Natural killer cell treated with Interleukin-12 subunit alpha and Interleukin-12 subunit beta and Interleukin-15 and Interleukin-18, amount 100 ng/mL, for 72 hours (primary cell): ENCODE measurements at regions not wholly inside any gene's neighbourhood (a gene's known extent, or its start where the extent isn't known, plus 50 kb on each side); places are given as distances from the start of the nearest gene placed in this dataset.

Experiments
- ATAC-seq, 2 donors: fragments of 150-1000 bp; cut with Tn5 transposase in 1 of 2; sonication (Bioruptor Pico), chemical (Tn5 transposase) in 1 of 2; 2 replicates each; pipeline ENCODE4 v1.10.0; 2021
- DNase-seq: peaks from one replicate; pipeline ENCODE4 v3.0.0; 2022; ENCODE audit warnings: low spot score
- H3K27ac Mint-ChIP-seq, 2 donors: 1 replicate in 1 of 2; 2 replicates in 1 of 2; pipeline ENCODE4 v1.8.0; 2022; ENCODE audit warnings: mixed read lengths in 2 of 2, mild to moderate bottlenecking in 1 of 2, moderate library complexity in 1 of 2
- H3K27me3 Mint-ChIP-seq, 2 donors: 1 replicate in 1 of 2; 2 replicates in 1 of 2; pipeline ENCODE4 v1.8.0; 2022; ENCODE audit warnings: mixed read lengths in 2 of 2
- H3K36me3 Mint-ChIP-seq: one replicate; pipeline ENCODE4 v1.8.0; 2022; ENCODE audit warnings: mixed read lengths
- H3K4me1 Mint-ChIP-seq, 2 donors: 1 replicate in 1 of 2; 2 replicates in 1 of 2; pipeline ENCODE4 v1.8.0; 2022; ENCODE audit warnings: low read depth in 2 of 2, mixed read lengths in 2 of 2, mild to moderate bottlenecking in 1 of 2
- H3K4me3 Mint-ChIP-seq: one replicate; pipeline ENCODE4 v1.8.0; 2022; ENCODE audit warnings: mixed read lengths
- H3K9me3 Mint-ChIP-seq: 2 replicates; pipeline ENCODE4 v1.8.0; 2022; ENCODE audit warnings: mixed read lengths

- H3K27ac Mint-ChIP-seq: no peak overlapping the region
- H3K27me3 Mint-ChIP-seq: no peaks in the 10 kb centered on the region
- no peak overlapping the region for H3K4me3 Mint-ChIP-seq
- H3K4me1 Mint-ChIP-seq: no peaks in the 10 kb centered on the region
- no peak for ATAC-seq
- DNase-seq: no peak
- peaks cover 3% of the 10 kb centered on the region for H3K9me3 Mint-ChIP-seq
- no peaks in the 10 kb centered on the region for H3K36me3 Mint-ChIP-seq
Measured at GRCh38 chr18:28963481-28963880, 786.6 kb upstream of the CDH2 start.

- no peaks in the 10 kb centered on the region for H3K27me3 Mint-ChIP-seq
- H3K27ac Mint-ChIP-seq: no peak overlapping the region
- DNase-seq (no peak), ATAC-seq (no peak)
- no peaks in the 10 kb centered on the region for H3K36me3 Mint-ChIP-seq
- H3K4me3 Mint-ChIP-seq: no peak overlapping the region
- no peaks in the 10 kb centered on the region for H3K4me1 Mint-ChIP-seq
- H3K9me3 Mint-ChIP-seq: no peaks in the 10 kb centered on the region
Measured at GRCh38 chr18:28961669-28962228, 784.8 kb upstream of the CDH2 start.

- no peak for ATAC-seq
- no peaks in the 10 kb centered on the region for H3K4me1 Mint-ChIP-seq
- no peaks in the 10 kb centered on the region for H3K9me3 Mint-ChIP-seq
- no peaks in the 10 kb centered on the region for H3K27me3 Mint-ChIP-seq
- no peak overlapping the region for H3K4me3 Mint-ChIP-seq
- DNase-seq: no peak
- no peak overlapping the region for H3K27ac Mint-ChIP-seq
- H3K36me3 Mint-ChIP-seq: no peaks in the 10 kb centered on the region
Measured at GRCh38 chr18:28960146-28960545, 783.2 kb upstream of the CDH2 start.

GRCh38 chr18:28952339-28952738 is 775.4 kb upstream of the CDH2 start:
- H3K36me3 Mint-ChIP-seq: peaks cover 14% of the 10 kb centered on the region
- no peaks in the 10 kb centered on the region for H3K9me3 Mint-ChIP-seq
- H3K4me1 Mint-ChIP-seq: no peaks in the 10 kb centered on the region
- H3K27me3 Mint-ChIP-seq: no peaks in the 10 kb centered on the region
- no peak for DNase-seq
- H3K27ac Mint-ChIP-seq: no peak overlapping the region
- no peak overlapping the region for H3K4me3 Mint-ChIP-seq
- no peak for ATAC-seq

- no peak overlapping the region for H3K27ac Mint-ChIP-seq
- ATAC-seq: no peak
- H3K4me3 Mint-ChIP-seq: no peak overlapping the region
- peaks cover 13% of the 10 kb centered on the region for H3K36me3 Mint-ChIP-seq
- no peaks in the 10 kb centered on the region for H3K27me3 Mint-ChIP-seq
- DNase-seq: no peak
- no peaks in the 10 kb centered on the region for H3K4me1 Mint-ChIP-seq
- H3K9me3 Mint-ChIP-seq: peaks cover 4% of the 10 kb centered on the region
Measured at GRCh38 chr18:28947900-28948299, 771.0 kb upstream of the CDH2 start.

GRCh38 chr18:28946471-28946870 is 769.5 kb upstream of the CDH2 start:
- no peaks in the 10 kb centered on the region for H3K27me3 Mint-ChIP-seq
- H3K27ac Mint-ChIP-seq: no peak overlapping the region
- no peak for ATAC-seq

GRCh38 chr18:28922936-28923335 is 746.0 kb upstream of the CDH2 start:
- H3K9me3 Mint-ChIP-seq: peaks cover 4% of the 10 kb centered on the region

More at GRCh38 chr18:28946471-28946870, 769.5 kb upstream of the CDH2 start:
- no peak for DNase-seq
- no peak overlapping the region for H3K4me3 Mint-ChIP-seq
- H3K4me1 Mint-ChIP-seq: no peaks in the 10 kb centered on the region
- peaks cover 4% of the 10 kb centered on the region for H3K9me3 Mint-ChIP-seq
- H3K36me3 Mint-ChIP-seq: peaks cover 5% of the 10 kb centered on the region

GRCh38 chr18:28916456-28916855 is 739.5 kb upstream of the CDH2 start:
- H3K27me3 Mint-ChIP-seq: no peaks in the 10 kb centered on the region
- peaks cover 4% of the 10 kb centered on the region for H3K36me3 Mint-ChIP-seq
- no peaks in the 10 kb centered on the region for H3K4me1 Mint-ChIP-seq
- no peak overlapping the region for H3K27ac Mint-ChIP-seq
- peaks cover 9% of the 10 kb centered on the region for H3K9me3 Mint-ChIP-seq
- no peak for DNase-seq
- no peak overlapping the region for H3K4me3 Mint-ChIP-seq
- no peak for ATAC-seq

More at GRCh38 chr18:28922936-28923335, 746.0 kb upstream of the CDH2 start:
- ATAC-seq (no peak), DNase-seq (no peak)
- Mint-ChIP-seq H3K27me3 (no peaks in the 10 kb centered on the region), H3K4me1 (no peaks in the 10 kb centered on the region), H3K36me3 (peaks cover 4% of the 10 kb centered on the region), H3K27ac (no peak overlapping the region), H3K4me3 (no peak overlapping the region)

- DNase-seq: no peak
- ATAC-seq: no peak
- H3K36me3 Mint-ChIP-seq: no peaks in the 10 kb centered on the region
- H3K27me3 Mint-ChIP-seq: no peaks in the 10 kb centered on the region
- peaks cover 9% of the 10 kb centered on the region for H3K9me3 Mint-ChIP-seq
- H3K4me3 Mint-ChIP-seq: no peak overlapping the region
- H3K4me1 Mint-ChIP-seq: no peaks in the 10 kb centered on the region
- no peak overlapping the region for H3K27ac Mint-ChIP-seq
Measured at GRCh38 chr18:28905509-28905908, 728.6 kb upstream of the CDH2 start.

DNA sequence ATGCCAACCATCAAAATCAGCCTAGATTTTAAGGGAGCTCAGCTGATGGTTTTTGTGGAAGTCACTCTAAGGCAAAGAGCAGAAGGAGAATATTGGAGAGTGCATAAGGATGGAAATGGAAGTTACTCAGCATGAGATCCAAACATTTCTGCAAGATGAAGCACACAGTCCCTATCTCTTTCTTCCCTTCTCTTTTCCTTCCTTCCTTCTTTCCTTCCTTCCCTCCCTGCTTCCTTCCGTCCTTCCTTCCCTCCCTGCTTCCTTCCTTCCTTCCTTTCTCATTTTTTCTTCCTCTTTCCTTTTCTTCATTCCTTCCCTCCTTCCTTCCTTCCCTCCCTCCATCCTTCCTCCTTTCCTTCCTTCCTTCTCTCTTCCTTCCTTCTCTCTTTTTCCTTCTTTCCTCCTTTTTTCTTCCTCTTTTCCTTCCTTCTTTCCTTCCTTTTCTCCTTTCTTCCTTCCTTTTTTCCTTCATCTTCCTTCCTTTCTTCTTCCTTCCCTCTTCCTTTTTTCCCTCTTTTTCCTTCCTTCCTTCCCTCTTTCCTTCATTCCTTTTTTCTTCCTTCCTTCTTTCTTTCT is 727.9 kb upstream of the CDH2 start:
- ATAC-seq: no peak

GRCh38 chr18:28903306-28903705 is 726.4 kb upstream of the CDH2 start:
- no peak for DNase-seq
- Mint-ChIP-seq H3K27ac (no peak overlapping the region), H3K36me3 (no peaks in the 10 kb centered on the region), H3K4me3 (no peak overlapping the region), H3K9me3 (peaks cover 9% of the 10 kb centered on the region), H3K27me3 (no peaks in the 10 kb centered on the region), H3K4me1 (no peaks in the 10 kb centered on the region)
- ATAC-seq: no peak

More for the DNA sequence above, 727.9 kb upstream of the CDH2 start:
- Mint-ChIP-seq H3K27ac (no peak overlapping the region), H3K4me1 (no peaks in the 10 kb centered on the region), H3K36me3 (no peaks in the 10 kb centered on the region), H3K27me3 (no peaks in the 10 kb centered on the region), H3K4me3 (no peak overlapping the region), H3K9me3 (peaks cover 9% of the 10 kb centered on the region)
- no peak for DNase-seq

DNA sequence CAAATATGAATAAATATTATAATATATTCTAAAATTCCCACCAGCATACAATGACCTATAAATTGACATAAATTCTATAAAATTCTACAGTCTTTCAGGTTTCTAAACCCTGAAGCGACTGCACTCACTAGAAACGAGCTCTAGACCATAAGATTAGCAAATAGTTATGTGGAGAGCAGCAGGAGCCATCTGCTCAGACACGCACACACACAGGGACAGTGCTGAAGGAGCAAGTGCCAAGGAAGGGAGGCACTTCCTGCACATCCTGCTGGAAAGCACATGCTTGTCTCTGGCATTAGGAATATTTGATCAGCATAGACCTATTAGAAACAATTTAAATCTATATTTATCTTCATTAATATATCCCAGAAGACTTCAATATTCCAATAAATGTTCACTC is 713.9 kb upstream of the CDH2 start:
- peaks cover 2% of the 10 kb centered on the region for H3K9me3 Mint-ChIP-seq
- ATAC-seq (no peak), DNase-seq (no peak)
- H3K4me3 Mint-ChIP-seq: no peak overlapping the region
- peaks cover 3% of the 10 kb centered on the region for H3K36me3 Mint-ChIP-seq
- no peaks in the 10 kb centered on the region for H3K27me3 Mint-ChIP-seq
- H3K27ac Mint-ChIP-seq: no peak overlapping the region
- no peaks in the 10 kb centered on the region for H3K4me1 Mint-ChIP-seq

- no peaks in the 10 kb centered on the region for H3K4me1 Mint-ChIP-seq
- no peak overlapping the region for H3K27ac Mint-ChIP-seq
- H3K27me3 Mint-ChIP-seq: no peaks in the 10 kb centered on the region
- DNase-seq (no peak), ATAC-seq (no peak)
- no peaks in the 10 kb centered on the region for H3K36me3 Mint-ChIP-seq
- H3K9me3 Mint-ChIP-seq: no peaks in the 10 kb centered on the region
- no peak overlapping the region for H3K4me3 Mint-ChIP-seq
Measured at GRCh38 chr18:28884304-28884703, 707.4 kb upstream of the CDH2 start.

DNA sequence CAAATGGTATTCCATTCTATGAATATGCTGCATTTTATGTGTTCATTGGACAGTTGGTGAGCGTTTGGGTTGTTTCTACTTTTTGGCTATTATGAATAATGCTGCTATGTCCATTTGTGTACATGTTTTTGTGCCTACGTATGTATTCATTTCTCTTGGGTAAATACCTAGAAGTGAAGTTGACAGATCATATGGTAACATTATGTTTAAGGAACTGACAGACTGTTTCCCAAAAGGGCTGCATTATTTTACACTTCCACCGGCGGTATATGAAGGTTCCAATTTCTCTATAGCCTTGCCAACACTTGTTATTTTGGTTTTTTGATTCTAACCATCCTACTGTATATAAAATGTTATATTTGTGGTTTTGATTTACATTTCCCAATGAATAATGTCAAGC is 703.9 kb upstream of the CDH2 start:
- H3K36me3 Mint-ChIP-seq: no peaks in the 10 kb centered on the region
- no peaks in the 10 kb centered on the region for H3K9me3 Mint-ChIP-seq
- ATAC-seq (no peak), DNase-seq (no peak)
- no peak overlapping the region for H3K27ac Mint-ChIP-seq
- H3K4me3 Mint-ChIP-seq: no peak overlapping the region
- no peaks in the 10 kb centered on the region for H3K27me3 Mint-ChIP-seq
- H3K4me1 Mint-ChIP-seq: no peaks in the 10 kb centered on the region

- ATAC-seq: no peak
- Mint-ChIP-seq H3K4me3 (no peak overlapping the region), H3K27me3 (no peaks in the 10 kb centered on the region), H3K4me1 (no peaks in the 10 kb centered on the region), H3K27ac (no peak overlapping the region), H3K36me3 (no peaks in the 10 kb centered on the region), H3K9me3 (no peaks in the 10 kb centered on the region)
- no peak for DNase-seq
Measured at GRCh38 chr18:28875059-28875458, 698.1 kb upstream of the CDH2 start.
